Epithelial cell of esophagus (primary cell): ENCODE measurements at regions not wholly inside any gene's neighbourhood (a gene's known extent, or its start where the extent isn't known, plus 50 kb on each side); places are given as distances from the start of the nearest gene placed in this dataset.
"Not testable (repeated sequence)": the region's sequence is repeated elsewhere in the genome, so short reads cannot be mapped to it uniquely, and the experiment has no call there.

ENCODE experiments used
- DNase-seq: peaks from one replicate; pipeline ENCODE4 v3.0.0; 2010; ENCODE audit warnings: low read depth
- H3K4me3 ChIP-seq: 2 replicates; pipeline ENCODE4 v1.5.1; 2011; ENCODE audit warnings: mild to moderate bottlenecking, low read length, control low read depth
- CTCF ChIP-seq: IDR thresholded peaks from 2 replicates; pipeline ENCODE4 v1.5.1; 2011; ENCODE audit warnings: low read depth, mild to moderate bottlenecking, low read length, control low read depth, inconsistent platforms; ENCODE audit not compliant: insufficient read depth; ENCODE audit errors: missing control alignments

- H3K4me3 ChIP-seq, result no peak overlapping the region
- DNase-seq, result no peak
- no peak for TF ChIP-seq CTCF
These were observed 182.9 kb downstream of the MRPS30 start for GRCh38 chr5:44991693-44992092.

GRCh38 chr5:44993286-44993685, 184.5 kb downstream of the MRPS30 start:
- no peak for TF ChIP-seq CTCF
- DNase-seq, result no peak

GRCh38 chr5:44997506-44997905, 188.8 kb downstream of the MRPS30 start:
- no peak for TF ChIP-seq CTCF
- no peak overlapping the region for H3K4me3 ChIP-seq
- DNase-seq, result no peak

More at GRCh38 chr5:44993286-44993685, 184.5 kb downstream of the MRPS30 start:
- H3K4me3 ChIP-seq, result no peak overlapping the region

GRCh38 chr5:45007102-45007501, 198.4 kb downstream of the MRPS30 start:
- not testable (repeated sequence) for H3K4me3 ChIP-seq, DNase-seq

- no peak for DNase-seq
- H3K4me3 ChIP-seq, result no peak overlapping the region
- TF ChIP-seq CTCF, result no peak
These were observed 208.8 kb downstream of the MRPS30 start for GRCh38 chr5:45017568-45017967.

- no peak for DNase-seq
- H3K4me3 ChIP-seq, result no peak overlapping the region
- no peak for TF ChIP-seq CTCF
These were observed 220.8 kb downstream of the MRPS30 start for GRCh38 chr5:45029553-45029952.

- no peak for DNase-seq
- TF ChIP-seq CTCF, result no peak
- H3K4me3 ChIP-seq, result no peak overlapping the region
These were observed 227.2 kb downstream of the MRPS30 start for GRCh38 chr5:45035991-45036390.

- H3K4me3 ChIP-seq, result no peak overlapping the region
- no peak for TF ChIP-seq CTCF
- DNase-seq, result no peak
These were observed 229.2 kb downstream of the MRPS30 start for GRCh38 chr5:45037927-45038326.
